C1 segment of cervical spinal cord (tissue), 14 donors: ENCODE measurements at regions not wholly inside any gene's neighbourhood (a gene's known extent, or its start where the extent isn't known, plus 50 kb on each side); places are given as distances from the start of the nearest gene placed in this dataset.

Experiments
- DNase-seq, 14 donors: peaks; one replicate each; lab custom pipeline; 2025; lab: John Stamatoyannopoulos, UW

GRCh38 chr6:26214803-26215584 is 127.8 kb downstream of the HFE start:
- DNase-seq = no peak

- peak in 1 of 14 donors; percentile 74 for DNase-seq
Measured at GRCh38 chr6:26215585-26216358, 128.5 kb downstream of the HFE start.

GRCh38 chr6:26216359-26216885 is 129.2 kb downstream of the HFE start:
- DNase-seq = peak in 11 of 14 donors; percentile 44 to 98 (median 59)

GRCh38 chr6:26216886-26217713 is 129.9 kb downstream of the HFE start:
- DNase-seq = peak in 12 of 14 donors; percentile 47 to 96 (median 62)

- peak in 1 of 14 donors; percentile 44 for DNase-seq
Measured at GRCh38 chr6:26217714-26218075, 130.5 kb downstream of the HFE start.

- no peak for DNase-seq
Measured at GRCh38 chr6:26218824-26219223, 131.6 kb downstream of the HFE start.

GRCh38 chr6:26220145-26220970 is 133.1 kb downstream of the HFE start:
- no peak for DNase-seq

- DNase-seq = no peak
Measured at GRCh38 chr6:26221186-26221585, 134.0 kb downstream of the HFE start.

- no peak for DNase-seq
Measured at GRCh38 chr6:26222571-26222970, 135.3 kb downstream of the HFE start.

- peak in 1 of 14 donors; percentile 76 for DNase-seq
Measured at GRCh38 chr6:26223228-26223627, 136.0 kb downstream of the HFE start.

GRCh38 chr6:26223650-26224546 is 136.7 kb downstream of the HFE start:
- DNase-seq = peak in 11 of 14 donors; percentile 19 to 94 (median 45)

GRCh38 chr6:26224547-26224912 is 137.3 kb downstream of the HFE start:
- DNase-seq = no peak

GRCh38 chr6:26224940-26225847 is 138.0 kb downstream of the HFE start:
- peak in 5 of 14 donors; percentile 10 to 85 (median 27) for DNase-seq

- no peak for DNase-seq
Measured at GRCh38 chr6:26225848-26226578, 138.8 kb downstream of the HFE start.

- no peak for DNase-seq
Measured at GRCh38 chr6:26226579-26226967, 138.4 kb upstream of the BTN3A2 start.

GRCh38 chr6:26230351-26230750 is 134.6 kb upstream of the BTN3A2 start:
- DNase-seq = no peak

GRCh38 chr6:26231006-26231587 is 133.9 kb upstream of the BTN3A2 start:
- no peak for DNase-seq
